ENCODE measurements at regions not wholly inside any gene's neighbourhood (a gene's known extent, or its start where the extent isn't known, plus 50 kb on each side); places are given as distances from the start of the nearest gene placed in this dataset.

DNA sequence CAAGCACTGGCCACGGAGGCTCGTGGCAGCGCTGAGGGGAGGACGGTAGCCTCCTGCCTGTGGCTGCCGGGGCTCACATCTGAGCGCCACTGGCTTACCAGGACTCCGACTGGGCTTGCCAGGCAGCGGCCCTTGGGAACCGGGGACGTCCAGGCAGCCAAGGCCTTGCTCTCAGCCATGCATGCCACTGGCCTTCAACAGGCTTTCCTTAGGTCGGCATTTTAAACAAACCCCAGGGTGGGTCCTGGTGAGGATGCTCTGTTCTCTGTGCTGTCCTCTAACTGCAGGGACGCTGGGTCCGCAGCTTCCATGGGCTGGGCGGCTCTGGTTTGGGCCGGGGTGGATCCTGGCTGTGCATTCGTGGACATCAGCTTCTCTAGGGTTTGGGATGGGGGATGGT lies 59.1 kb upstream of the BHLHE23 start:
- no peak for TF ChIP-seq TOX (CRISPR knock-in tag; IDR thresholded peaks at IDR 0.05; ENCODE audit: borderline replicate concordance)
- no peak for TF ChIP-seq ESRRG (CRISPR knock-in tag; IDR thresholded peaks at IDR 0.05)
- TF ChIP-seq, protein P1, sequence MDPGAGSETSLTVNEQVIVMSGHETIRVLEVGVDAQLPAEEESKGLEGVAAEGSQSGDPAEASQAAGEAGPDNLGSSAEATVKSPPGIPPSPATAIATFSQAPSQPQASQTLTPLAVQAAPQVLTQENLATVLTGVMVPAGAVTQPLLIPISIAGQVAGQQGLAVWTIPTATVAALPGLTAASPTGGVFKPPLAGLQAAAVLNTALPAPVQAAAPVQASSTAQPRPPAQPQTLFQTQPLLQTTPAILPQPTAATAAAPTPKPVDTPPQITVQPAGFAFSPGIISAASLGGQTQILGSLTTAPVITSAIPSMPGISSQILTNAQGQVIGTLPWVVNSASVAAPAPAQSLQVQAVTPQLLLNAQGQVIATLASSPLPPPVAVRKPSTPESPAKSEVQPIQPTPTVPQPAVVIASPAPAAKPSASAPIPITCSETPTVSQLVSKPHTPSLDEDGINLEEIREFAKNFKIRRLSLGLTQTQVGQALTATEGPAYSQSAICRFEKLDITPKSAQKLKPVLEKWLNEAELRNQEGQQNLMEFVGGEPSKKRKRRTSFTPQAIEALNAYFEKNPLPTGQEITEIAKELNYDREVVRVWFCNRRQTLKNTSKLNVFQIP (CRISPR knock-in tag; IDR thresholded peaks at IDR 0.05; ENCODE audit: borderline replicate concordance, low read depth) = no peak
- no peak for TF ChIP-seq RARB (CRISPR knock-in tag; IDR thresholded peaks at IDR 0.05)
- no peak for ATAC-seq

DNA sequence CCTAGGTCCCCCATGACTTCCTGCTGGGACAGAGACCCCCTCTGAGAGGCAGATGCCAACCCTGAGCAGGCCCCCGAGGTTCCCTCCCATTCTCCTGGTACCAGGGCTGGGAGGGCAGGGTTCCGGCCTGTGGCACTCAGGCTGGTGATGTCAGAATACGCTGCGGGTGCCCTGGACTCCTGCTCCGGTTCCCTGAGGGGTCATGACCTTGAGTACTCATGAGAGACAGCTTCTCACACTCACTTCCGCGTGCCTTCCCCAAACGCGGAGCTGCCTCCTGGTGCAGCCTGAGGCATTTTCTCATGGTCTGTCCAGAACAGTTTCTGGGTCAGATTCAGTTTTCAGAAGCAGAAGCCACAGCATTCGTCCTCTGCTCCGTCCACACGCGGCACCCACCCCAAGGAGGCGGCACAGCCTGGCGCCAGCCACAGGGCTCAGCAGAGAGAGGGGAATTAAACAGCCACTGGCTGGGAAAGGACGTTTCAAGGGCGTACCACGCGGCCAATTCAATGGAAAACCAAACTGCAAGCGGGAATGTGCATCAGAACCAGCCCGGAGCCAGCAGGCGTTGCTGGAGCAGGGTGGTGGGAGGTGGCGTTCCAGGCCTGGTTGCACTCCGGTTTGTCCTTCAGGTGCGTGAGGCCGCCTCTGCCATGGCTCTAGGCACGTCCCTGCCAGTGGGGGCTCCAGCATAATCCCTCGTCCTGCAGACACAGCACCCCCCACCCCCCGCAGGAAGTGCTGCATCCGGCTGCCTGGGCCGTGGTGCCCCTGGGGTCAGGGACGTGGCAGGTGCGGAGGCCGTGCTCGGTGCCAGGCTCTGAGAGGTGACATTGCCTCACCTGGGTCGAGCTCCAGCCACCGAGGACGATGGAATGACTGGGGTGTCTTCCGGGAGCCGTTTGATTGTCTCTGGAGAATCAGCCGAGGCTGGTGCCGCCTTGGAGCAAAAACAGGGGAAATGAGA lies 58.3 kb upstream of the BHLHE23 start:
- ATAC-seq = no peak
- TF ChIP-seq ZNF70 (CRISPR knock-in tag; IDR thresholded peaks at IDR 0.05) = no peak

DNA sequence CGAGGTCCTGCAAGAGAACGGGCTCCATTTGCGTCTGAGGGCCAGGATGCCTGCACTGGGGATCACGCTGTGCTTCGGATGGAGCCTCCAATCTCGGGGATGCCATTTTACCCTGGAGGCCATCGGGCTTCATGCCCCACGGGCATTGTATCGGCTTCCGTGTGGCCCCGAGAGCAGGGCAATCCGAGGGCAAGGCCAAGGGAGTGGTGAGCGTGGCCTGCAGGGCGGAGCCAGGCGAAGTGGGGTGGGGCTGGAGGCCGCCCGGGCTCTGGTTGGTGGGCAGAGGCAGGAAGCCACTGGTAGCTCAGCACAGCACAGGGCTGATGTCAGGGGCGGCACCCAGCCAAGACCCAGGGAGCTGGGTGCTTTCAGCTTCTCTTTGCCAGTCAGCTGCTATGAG lies 57.5 kb upstream of the BHLHE23 start:
- TF ChIP-seq ZC3H10 (CRISPR knock-in tag; IDR thresholded peaks at IDR 0.05) (no peak), ZFP30 (CRISPR knock-in tag; IDR thresholded peaks at IDR 0.05) (no peak), ARNTL (CRISPR knock-in tag; IDR thresholded peaks at IDR 0.05; ENCODE audit: borderline replicate concordance, low read depth) (no peak), TOX (CRISPR knock-in tag; IDR thresholded peaks at IDR 0.05; ENCODE audit: borderline replicate concordance) (no peak), ISL1 (CRISPR knock-in tag; IDR thresholded peaks at IDR 0.05) (no peak), CSDC2 (CRISPR knock-in tag; IDR thresholded peaks at IDR 0.05) (no peak), ZNF565 (CRISPR knock-in tag; conservative IDR thresholded peaks at IDR 0.05; ENCODE audit: low read depth) (no peak)
- TF ChIP-seq, protein P1 (CRISPR knock-in tag; IDR thresholded peaks at IDR 0.05; ENCODE audit: borderline replicate concordance, low read depth) = no peak
- TF ChIP-seq, protein P2, sequence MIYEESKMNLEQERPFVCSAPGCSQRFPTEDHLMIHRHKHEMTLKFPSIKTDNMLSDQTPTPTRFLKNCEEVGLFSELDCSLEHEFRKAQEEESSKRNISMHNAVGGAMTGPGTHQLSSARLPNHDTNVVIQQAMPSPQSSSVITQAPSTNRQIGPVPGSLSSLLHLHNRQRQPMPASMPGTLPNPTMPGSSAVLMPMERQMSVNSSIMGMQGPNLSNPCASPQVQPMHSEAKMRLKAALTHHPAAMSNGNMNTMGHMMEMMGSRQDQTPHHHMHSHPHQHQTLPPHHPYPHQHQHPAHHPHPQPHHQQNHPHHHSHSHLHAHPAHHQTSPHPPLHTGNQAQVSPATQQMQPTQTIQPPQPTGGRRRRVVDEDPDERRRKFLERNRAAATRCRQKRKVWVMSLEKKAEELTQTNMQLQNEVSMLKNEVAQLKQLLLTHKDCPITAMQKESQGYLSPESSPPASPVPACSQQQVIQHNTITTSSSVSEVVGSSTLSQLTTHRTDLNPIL (CRISPR knock-in tag; IDR thresholded peaks at IDR 0.05; ENCODE audit: low read depth) = no peak
- ATAC-seq = no peak

DNA sequence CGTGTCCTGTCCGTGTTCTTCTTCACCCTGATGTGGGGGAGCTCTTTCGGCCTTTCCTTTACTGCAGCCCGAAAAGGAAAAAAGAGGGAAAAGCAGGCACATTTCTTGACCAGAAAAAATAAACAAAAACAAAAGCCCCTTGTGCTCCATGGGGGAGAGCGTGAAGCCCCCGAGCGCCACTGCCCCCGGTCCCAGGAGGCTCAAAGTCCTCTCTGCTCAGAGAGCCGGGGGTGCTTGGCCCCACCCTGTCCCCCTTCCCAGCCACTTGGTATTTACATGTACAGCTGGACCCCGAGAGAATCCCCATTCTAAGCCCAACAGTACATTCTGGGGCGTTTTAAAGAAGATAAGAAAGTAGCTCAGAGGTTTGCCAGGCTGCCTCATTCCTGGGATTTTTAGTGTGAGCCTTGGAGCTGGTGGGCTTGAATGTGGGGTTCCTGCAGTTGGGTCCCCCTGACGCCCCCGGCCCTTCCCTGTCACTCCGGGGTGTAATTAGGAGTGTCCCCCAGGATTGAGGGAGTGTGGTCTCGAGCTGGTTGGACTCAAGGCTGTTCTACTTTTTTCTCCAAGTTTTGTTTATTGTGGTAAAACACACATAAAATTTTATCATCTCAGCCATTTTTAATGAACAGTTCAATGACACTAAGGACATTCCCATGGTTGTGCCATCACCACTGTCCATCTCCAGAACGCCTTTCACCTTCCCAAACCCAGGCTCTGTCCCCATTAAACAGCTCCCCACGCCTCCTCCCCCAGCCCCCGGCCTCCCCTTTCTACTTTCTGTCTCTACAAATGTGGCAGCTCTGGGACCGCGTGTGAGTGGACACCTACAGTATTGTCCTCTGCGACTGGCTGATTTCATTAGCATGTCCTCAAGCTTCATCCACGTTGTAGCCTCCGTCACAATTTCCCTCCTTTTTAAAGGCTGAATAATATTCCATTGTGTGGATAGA lies 55.7 kb upstream of the BHLHE23 start:
- no peak for ATAC-seq
- TF ChIP-seq, protein P3, sequence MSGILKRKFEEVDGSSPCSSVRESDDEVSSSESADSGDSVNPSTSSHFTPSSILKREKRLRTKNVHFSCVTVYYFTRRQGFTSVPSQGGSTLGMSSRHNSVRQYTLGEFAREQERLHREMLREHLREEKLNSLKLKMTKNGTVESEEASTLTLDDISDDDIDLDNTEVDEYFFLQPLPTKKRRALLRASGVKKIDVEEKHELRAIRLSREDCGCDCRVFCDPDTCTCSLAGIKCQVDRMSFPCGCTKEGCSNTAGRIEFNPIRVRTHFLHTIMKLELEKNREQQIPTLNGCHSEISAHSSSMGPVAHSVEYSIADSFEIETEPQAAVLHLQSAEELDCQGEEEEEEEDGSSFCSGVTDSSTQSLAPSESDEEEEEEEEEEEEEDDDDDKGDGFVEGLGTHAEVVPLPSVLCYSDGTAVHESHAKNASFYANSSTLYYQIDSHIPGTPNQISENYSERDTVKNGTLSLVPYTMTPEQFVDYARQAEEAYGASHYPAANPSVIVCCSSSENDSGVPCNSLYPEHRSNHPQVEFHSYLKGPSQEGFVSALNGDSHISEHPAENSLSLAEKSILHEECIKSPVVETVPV (CRISPR knock-in tag; IDR thresholded peaks at IDR 0.05) = no peak
- TF ChIP-seq ZC3H10 (CRISPR knock-in tag; IDR thresholded peaks at IDR 0.05) (no peak), GLIS3 (CRISPR knock-in tag; IDR thresholded peaks at IDR 0.05) (no peak), OSR1 (CRISPR knock-in tag; IDR thresholded peaks at IDR 0.05) (no peak), BACH2 (CRISPR knock-in tag; IDR thresholded peaks at IDR 0.05; ENCODE audit: borderline replicate concordance) (no peak), ZNF565 (CRISPR knock-in tag; conservative IDR thresholded peaks at IDR 0.05; ENCODE audit: low read depth) (no peak), ZFP3 (CRISPR knock-in tag; IDR thresholded peaks at IDR 0.05) (no peak), ESRRG (CRISPR knock-in tag; IDR thresholded peaks at IDR 0.05) (no peak), ZNF8 (CRISPR knock-in tag; IDR thresholded peaks at IDR 0.05) (no peak), ISL1 (CRISPR knock-in tag; IDR thresholded peaks at IDR 0.05) (no peak), ZNF70 (CRISPR knock-in tag; IDR thresholded peaks at IDR 0.05) (no peak)
- TF ChIP-seq, protein P1 (CRISPR knock-in tag; IDR thresholded peaks at IDR 0.05; ENCODE audit: borderline replicate concordance, low read depth) = no peak
- TF ChIP-seq, protein P4, sequence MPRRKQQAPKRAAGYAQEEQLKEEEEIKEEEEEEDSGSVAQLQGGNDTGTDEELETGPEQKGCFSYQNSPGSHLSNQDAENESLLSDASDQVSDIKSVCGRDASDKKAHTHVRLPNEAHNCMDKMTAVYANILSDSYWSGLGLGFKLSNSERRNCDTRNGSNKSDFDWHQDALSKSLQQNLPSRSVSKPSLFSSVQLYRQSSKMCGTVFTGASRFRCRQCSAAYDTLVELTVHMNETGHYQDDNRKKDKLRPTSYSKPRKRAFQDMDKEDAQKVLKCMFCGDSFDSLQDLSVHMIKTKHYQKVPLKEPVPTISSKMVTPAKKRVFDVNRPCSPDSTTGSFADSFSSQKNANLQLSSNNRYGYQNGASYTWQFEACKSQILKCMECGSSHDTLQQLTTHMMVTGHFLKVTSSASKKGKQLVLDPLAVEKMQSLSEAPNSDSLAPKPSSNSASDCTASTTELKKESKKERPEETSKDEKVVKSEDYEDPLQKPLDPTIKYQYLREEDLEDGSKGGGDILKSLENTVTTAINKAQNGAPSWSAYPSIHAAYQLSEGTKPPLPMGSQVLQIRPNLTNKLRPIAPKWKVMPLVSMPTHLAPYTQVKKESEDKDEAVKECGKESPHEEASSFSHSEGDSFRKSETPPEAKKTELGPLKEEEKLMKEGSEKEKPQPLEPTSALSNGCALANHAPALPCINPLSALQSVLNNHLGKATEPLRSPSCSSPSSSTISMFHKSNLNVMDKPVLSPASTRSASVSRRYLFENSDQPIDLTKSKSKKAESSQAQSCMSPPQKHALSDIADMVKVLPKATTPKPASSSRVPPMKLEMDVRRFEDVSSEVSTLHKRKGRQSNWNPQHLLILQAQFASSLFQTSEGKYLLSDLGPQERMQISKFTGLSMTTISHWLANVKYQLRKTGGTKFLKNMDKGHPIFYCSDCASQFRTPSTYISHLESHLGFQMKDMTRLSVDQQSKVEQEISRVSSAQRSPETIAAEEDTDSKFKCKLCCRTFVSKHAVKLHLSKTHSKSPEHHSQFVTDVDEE (CRISPR knock-in tag; IDR thresholded peaks at IDR 0.05) = no peak

Measured in SK-N-SH treated with all-trans-retinoic acid at 6 μM for 48 hours (cell line).